22Rv1 (cell line): ENCODE measurements at regions not wholly inside any gene's neighbourhood (a gene's known extent, or its start where the extent isn't known, plus 50 kb on each side); places are given as distances from the start of the nearest gene placed in this dataset.

Experiments
- ZFX ChIP-seq: fragments of 450-650 bp; IDR thresholded peaks from 2 replicates; pipeline ENCODE4 v1.6.1; 2017; ENCODE audit warnings: antibody characterized with exemption, borderline replicate concordance
- TF ChIP-seq, protein P1 (sequence below): fragments of 450-650 bp; IDR thresholded peaks from 2 replicates; pipeline ENCODE4 v1.5.1; 2017; ENCODE audit warnings: mild to moderate bottlenecking

DNA sequence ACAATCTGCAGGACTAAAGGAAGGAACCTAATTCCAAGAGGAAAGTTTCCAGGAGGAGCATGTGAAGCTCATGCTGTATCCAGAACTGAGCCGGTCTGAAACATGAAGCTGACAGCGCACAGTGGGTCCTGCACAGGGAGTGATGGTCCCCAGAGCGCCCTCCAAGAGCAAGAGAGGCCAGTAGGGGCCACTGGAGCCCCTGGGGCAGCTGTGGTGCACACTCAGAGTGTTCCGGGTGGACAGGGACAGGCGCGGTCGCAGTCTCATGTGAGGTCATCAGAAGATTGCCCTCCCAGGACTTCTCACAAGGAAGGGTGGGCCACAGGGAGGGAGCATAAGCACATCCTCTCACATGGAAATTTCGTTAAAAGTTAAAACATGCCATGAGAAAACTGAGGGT is 355.9 kb downstream of the EIPR1 start:
- TF ChIP-seq, protein P1, sequence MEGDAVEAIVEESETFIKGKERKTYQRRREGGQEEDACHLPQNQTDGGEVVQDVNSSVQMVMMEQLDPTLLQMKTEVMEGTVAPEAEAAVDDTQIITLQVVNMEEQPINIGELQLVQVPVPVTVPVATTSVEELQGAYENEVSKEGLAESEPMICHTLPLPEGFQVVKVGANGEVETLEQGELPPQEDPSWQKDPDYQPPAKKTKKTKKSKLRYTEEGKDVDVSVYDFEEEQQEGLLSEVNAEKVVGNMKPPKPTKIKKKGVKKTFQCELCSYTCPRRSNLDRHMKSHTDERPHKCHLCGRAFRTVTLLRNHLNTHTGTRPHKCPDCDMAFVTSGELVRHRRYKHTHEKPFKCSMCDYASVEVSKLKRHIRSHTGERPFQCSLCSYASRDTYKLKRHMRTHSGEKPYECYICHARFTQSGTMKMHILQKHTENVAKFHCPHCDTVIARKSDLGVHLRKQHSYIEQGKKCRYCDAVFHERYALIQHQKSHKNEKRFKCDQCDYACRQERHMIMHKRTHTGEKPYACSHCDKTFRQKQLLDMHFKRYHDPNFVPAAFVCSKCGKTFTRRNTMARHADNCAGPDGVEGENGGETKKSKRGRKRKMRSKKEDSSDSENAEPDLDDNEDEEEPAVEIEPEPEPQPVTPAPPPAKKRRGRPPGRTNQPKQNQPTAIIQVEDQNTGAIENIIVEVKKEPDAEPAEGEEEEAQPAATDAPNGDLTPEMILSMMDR, result no peak
- TF ChIP-seq ZFX, result no peak
